NCI-H1436 treated with DMSO at 0.1 percent for 48 hours (cell line): ENCODE measurements at regions not wholly inside any gene's neighbourhood (a gene's known extent, or its start where the extent isn't known, plus 50 kb on each side); places are given as distances from the start of the nearest gene placed in this dataset.

Source experiments
- DNase-seq: peaks from one replicate; lab custom pipeline; 2025; lab: John Stamatoyannopoulos, UW

DNA sequence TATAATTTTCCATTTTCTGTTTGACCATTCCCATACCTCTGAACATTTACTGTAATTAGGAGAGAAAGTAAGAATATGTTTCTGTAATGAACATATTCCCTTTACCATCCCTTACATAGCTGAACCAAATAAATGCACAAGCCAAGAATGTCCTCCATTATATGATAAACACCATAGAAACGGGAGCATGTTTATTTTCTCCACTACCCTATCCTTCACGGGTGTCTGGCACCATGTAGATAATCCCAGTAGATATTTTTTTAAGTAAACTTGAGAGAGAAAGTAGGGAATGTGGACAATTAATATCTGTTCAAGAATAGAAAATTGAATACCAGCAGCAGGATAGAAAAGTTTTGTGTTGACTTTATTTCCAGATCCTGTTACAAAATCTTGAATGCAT lies 928.4 kb downstream of the EFNB2 start:
- no peak for DNase-seq

DNA sequence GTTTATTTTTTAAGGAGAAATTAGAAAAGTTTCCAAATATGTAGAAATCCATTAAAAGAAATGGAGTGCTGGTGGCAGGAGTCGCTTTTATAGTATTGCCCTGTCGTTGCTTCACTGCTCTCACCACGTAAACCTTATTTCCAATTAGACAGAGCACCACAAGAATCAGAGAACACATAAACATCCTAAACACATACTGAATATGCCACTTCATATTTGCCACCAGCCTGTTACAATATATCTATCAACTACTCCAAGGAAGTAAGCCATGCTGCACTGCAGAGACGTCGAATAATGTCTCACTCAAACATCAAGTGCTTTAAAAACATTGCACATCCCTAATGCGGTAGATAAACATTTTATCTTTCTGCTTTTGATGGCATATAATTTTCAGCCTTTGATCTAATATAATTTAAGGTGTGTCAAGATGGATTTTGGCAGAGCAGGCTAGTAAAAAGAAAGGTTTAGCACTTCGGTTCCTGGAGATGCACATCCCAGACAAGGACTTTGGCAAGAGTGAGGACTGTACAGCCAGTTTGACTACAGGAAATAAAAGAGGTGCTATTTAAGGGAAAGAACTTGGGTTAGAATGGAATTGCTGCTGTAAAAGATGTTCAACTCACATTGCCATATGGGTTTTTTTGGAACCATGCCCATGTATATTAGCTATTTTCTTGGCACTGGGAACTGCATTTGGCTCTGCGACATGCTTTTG lies 932.3 kb downstream of the EFNB2 start:
- DNase-seq: no peak

- DNase-seq: no peak
Observed at GRCh38 chr13:105599477-105600037, 935.9 kb downstream of the EFNB2 start.

- DNase-seq: no peak
Observed at GRCh38 chr13:105598529-105598928, 936.9 kb downstream of the EFNB2 start.

DNA sequence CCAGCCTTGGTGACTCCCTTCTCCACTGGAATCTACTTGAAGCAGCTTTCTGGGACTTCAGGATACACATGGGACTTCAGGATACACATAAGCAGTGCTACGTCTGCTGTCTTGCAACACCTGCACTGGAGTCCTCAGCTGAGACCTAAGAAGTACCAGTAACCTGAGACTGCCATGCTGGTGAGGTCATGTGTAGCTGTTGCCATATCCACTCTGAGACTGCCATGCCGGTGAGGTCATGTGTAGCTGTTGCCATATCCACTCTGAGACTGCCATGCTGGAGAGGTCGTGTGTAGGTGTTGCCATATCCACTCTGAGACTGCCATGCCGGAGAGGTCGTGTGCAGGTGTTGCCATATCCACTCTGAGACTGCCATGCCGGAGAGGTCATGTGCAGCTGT lies 937.9 kb downstream of the EFNB2 start:
- no peak for DNase-seq

GRCh38 chr13:105595471-105595870 lies 940.0 kb downstream of the EFNB2 start:
- DNase-seq: no peak

- no peak for DNase-seq
Observed at GRCh38 chr13:105591277-105591676, 944.2 kb downstream of the EFNB2 start.

GRCh38 chr13:105587786-105588185 lies 947.7 kb downstream of the EFNB2 start:
- no peak for DNase-seq

DNA sequence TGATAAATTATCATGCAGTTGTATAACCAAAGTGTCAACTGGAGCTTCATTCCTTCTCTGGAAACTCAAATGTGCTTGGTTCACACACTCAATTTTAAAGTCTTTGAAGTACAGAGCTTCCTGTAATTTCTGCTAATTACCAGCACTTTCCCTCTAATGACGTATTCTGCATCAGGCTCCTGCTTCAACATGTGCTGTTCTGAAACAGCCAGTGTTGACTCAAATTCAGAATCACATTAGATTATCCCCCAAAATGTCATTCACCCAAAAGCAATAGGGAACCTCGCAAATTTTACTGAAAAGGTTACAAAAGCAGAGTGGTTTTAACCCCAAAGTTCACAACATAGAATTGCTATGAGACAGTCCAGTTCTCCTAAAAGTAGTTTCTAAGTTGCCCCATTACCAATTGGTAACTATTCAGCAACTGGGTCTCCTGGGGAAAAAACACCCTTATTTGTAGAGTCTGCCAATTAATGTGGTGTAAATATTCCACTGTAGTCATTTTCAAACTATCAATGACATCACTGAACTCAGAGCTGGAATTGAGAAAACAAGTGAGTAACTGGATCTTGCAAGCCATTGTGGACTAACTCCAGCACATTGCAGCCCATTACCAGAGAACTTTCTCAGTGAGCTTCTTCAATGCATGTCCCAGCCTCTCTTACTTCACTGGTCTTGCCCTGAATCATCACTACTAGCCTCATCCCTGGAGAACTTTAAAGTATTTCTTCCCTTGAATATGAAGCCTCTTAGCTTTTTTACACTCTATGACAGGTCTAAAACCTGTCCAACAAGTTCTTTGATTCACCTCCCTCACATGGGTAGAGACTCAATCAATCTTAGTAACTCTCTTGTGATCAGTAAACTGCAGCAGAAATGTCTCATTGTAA lies 955.4 kb downstream of the EFNB2 start:
- no peak for DNase-seq

GRCh38 chr13:105573136-105573535 lies 962.3 kb downstream of the EFNB2 start:
- DNase-seq: no peak

- no peak for DNase-seq
Observed at GRCh38 chr13:105572401-105572800, 963.1 kb downstream of the EFNB2 start.

DNA sequence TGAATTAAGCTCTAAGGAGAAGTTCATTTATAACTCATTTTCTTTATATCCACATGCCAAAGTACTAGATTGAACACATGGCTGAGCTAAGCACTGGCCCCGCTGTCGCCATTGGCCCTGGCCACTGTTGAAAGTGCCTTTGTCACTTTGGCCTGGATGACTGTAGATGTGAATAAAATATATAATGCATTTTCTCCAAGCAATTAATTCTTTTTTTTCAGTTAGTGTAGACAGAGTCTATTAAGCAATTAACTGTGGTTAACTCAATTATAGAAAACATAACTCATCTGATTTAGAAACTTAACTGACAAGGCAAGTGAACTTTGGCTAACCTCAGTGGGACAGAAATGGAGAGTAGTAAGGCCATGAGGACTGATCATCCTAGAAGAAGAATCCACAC lies 965.6 kb downstream of the EFNB2 start:
- no peak for DNase-seq

- DNase-seq: no peak
Observed at GRCh38 chr13:105567951-105568525, 967.4 kb downstream of the EFNB2 start.

- DNase-seq: no peak
Observed at GRCh38 chr13:105565136-105565727, 970.2 kb downstream of the EFNB2 start.

- DNase-seq: no peak
Observed at GRCh38 chr13:105552078-105552477, 983.4 kb downstream of the EFNB2 start.

DNA sequence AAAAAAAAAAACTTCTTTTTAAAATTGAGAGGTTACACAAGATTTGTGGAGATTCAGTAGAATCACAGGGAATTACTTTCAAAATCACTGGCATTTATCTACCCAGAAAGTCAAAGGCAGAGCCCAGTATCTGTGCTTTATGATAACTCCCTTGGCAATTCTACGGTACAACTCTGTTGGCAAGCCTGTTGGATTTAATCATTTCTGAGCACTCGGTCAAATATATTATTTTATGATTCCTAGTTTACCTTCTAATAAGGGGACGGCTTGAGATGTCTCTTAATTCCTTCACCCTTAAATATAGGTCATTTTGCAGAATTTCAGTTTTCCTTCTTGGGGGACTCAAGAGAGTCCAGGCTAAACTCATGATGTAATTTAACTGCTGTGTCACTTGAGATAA lies 987.6 kb downstream of the EFNB2 start:
- DNase-seq: no peak

- no peak for DNase-seq
Observed at GRCh38 chr13:105545811-105546210, 989.7 kb downstream of the EFNB2 start.

DNA sequence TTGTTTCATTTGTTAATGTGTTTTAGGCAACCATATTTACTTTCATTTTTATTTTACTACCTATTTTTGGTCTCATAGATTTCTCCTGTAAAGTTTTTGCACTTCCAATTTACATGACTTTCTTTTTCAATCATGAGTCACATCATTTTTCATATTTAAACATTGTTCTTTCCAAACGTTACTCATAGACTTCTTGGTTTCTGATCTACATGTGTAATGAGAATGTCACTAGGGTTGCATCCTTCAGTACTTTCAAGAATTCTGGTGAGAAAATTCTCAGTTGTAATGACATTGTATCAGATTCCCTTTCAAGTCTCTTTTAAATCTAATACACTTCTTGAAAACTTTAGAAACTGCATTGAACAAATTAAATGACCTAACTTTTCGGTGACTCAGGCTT lies 991.7 kb downstream of the EFNB2 start:
- DNase-seq: no peak

DNA sequence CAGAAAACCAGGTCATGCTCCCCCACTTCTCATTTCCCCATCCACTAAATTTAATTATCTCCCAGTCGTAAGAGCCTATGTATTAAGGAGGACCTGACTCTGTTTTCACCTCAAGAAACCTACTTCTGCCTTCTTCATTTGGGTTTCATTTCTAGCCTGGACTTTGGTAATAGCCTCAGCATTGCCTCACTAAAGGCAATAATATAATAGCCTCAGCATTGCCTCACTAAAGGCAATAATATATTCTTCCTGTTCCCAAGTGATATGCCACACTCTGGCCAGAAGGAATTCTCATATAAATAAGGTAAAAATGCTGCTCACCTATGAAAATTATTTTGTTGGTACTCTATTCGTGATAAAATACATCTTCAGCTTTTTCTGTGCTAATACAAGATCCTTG lies 993.9 kb downstream of the EFNB2 start:
- DNase-seq: no peak

DNA sequence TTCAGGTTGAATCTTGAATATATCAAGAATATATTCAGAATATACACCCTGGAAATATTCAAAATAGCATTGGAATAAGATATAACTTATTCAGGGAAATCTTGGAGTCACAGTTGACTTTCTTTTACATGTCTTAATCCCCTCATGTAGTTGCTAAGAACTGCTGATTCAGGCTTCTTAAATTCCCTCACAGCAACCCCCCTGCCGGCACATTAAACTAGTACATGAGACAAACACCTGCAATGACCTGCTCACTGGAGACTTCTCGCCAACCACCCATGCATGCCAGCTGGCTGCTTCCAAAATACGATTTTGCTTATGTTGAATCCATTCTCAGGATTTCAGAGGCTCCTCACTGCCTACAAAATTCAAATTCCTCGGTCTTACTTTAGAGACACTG lies 997.1 kb downstream of the EFNB2 start:
- no peak for DNase-seq

DNA sequence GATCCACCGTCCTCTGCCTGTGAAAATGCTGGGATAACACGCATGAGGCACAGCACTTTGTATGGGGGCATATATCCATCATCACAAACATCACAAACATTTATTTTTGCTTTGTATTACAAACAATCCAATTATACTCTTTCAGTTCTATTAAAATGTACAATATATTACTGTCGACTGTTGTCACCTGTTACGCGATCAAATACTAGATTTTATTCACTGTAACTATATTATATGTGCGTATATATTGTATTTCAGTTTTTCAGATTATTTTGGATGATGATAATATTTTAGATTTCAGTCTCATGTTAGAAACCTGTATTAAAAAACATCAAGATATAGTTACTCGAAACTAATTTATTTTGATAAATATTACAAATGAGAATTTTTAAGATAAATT lies 998.3 kb downstream of the EFNB2 start:
- no peak for DNase-seq

DNA sequence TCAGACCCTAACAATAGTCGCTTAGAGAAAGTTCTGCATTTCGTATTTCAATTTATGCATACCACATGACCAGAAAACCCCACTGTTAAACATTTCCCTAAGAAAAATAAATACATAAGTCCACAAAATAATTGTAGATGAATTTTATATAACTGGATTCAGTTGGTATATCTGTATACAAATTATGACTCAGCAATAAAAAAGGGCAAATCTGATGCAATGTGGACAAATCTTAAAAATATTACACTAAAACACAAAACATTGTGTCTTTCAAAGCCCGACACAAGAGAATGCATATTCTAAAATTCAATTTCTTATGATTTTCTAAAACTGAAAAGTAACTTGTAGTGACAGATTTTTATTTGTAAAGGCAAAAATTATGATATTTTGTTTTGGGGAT lies 1005.0 kb downstream of the EFNB2 start:
- no peak for DNase-seq
